Kasumi-1 (cell line): ENCODE measurements at regions not wholly inside any gene's neighbourhood (a gene's known extent, or its start where the extent isn't known, plus 50 kb on each side); places are given as distances from the start of the nearest gene placed in this dataset.

ENCODE experiments used
- DNase-seq, 2 experiments: peaks; one replicate each; lab custom pipeline; 2025; lab: John Stamatoyannopoulos, UW

DNA sequence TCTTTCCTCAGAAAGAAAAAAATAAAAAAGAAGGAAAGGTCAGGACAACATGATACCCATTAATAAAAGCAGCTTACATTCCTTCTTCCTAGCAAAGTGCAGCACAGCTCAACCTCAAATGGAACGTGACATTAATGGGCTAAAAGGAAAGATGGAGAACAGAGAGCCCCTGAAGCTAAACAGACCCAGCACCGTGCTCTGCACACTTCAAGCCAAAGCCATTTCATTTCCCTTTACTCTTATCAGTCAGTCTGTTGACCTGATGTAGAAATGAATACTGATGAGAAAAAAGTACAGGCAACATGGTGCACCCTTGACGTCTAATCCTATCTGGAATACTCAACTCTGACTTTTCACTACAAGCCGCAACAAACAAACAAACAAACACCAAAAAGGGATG is 57.7 kb upstream of the EDNRA start:
- no peak for DNase-seq

DNA sequence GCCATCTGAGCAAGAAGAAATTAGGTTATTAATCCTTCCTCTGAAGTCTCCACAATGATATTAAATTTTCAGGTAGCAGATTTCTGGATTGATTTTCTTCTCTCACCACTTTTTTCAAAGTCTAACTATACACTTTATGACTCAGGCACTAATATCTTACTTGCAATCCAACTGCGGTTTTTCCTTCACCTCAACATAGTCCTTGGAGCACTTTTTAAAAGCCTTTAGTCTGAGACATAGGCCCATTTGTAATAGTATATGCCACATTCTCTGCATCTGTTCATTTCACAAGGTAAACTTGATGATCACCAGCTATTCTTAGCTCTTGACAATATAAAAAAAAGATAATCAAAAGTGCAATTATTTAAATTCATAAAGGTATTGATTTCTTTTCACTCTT is 55.9 kb upstream of the EDNRA start:
- no peak for DNase-seq

DNA sequence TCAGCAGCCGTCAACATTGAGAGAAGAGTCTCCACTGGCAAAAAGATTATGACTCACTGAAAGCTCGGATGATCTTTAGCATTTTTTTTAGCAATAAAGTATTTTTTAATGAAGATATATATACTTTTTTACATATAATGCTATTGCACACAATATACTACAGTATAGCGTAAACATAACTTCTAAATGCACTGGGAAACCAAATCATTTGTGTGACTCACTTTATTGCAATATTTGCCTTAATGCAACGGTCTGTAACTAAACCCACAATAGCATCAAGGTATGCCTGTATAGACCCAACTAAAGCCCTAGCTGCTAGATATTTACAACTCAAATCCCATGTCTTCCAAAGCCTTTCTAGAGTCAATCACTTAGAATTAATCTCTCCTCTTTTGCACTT is 52.3 kb upstream of the EDNRA start:
- DNase-seq, result no peak

- no peak for DNase-seq
These were observed 50.8 kb upstream of the EDNRA start for GRCh38 chr4:147430111-147430510.
